Upper lobe of left lung (tissue), 4 donors: ENCODE measurements at regions not wholly inside any gene's neighbourhood (a gene's known extent, or its start where the extent isn't known, plus 50 kb on each side); places are given as distances from the start of the nearest gene placed in this dataset.

Experiments
- CTCF ChIP-seq, 6 experiments: fragments of 450-650 bp in 4 of 6; fragments of 200-600 bp in 2 of 6; sonication (generic) in 2 of 6; IDR thresholded peaks; one replicate each; pipeline ENCODE4 v1.5.1; 2016 to 2019; ENCODE audit warnings: antibody characterized with exemption in 6 of 6
- POLR2AphosphoS5 ChIP-seq, 2 donors: sonication (generic); formaldehyde crosslinking; IDR thresholded peaks; one replicate each; pipeline ENCODE4 v1.5.1; 2017; ENCODE audit warnings: antibody characterized with exemption in 2 of 2

GRCh38 chr4:138494931-138495330 lies 252.8 kb upstream of the SLC7A11 start:
- TF ChIP-seq POLR2AphosphoS5 (IDR thresholded peaks at IDR 0.05) (no peak), CTCF (IDR thresholded peaks at IDR 0.05) (no peak)
